GM18520 (cell line): ENCODE measurements at regions not wholly inside any gene's neighbourhood (a gene's known extent, or its start where the extent isn't known, plus 50 kb on each side); places are given as distances from the start of the nearest gene placed in this dataset.
A peak's percentile ranks its signal among the peaks of the same experiment; 100 is the strongest.
"Not testable (repeated sequence)": the region's sequence is repeated elsewhere in the genome, so short reads cannot be mapped to it uniquely, and the experiment has no call there.

Experiments
- ATAC-seq: cut with Tn5 transposase; IDR thresholded peaks from one replicate; pipeline ENCODE4 v1.9.1; 2021; ENCODE audit not compliant: unreplicated experiment

GRCh38 chr7:142507066-142507465 lies 242.2 kb upstream of the PRSS1 start:
- not testable (repeated sequence) for ATAC-seq

- ATAC-seq: no peak
These were observed 242.7 kb upstream of the PRSS1 start for GRCh38 chr7:142506601-142507000.

- not testable (repeated sequence) for ATAC-seq
These were observed 245.3 kb upstream of the PRSS1 start for GRCh38 chr7:142503949-142504348.

GRCh38 chr7:142503036-142503435 lies 245.2 kb upstream of the PRSS58 start:
- no peak for ATAC-seq

- no peak for ATAC-seq
These were observed 243.6 kb upstream of the PRSS58 start for GRCh38 chr7:142501434-142501833.

GRCh38 chr7:142500366-142500765 lies 242.5 kb upstream of the PRSS58 start:
- no peak for ATAC-seq

GRCh38 chr7:142499635-142500034 lies 241.8 kb upstream of the PRSS58 start:
- ATAC-seq: no peak

- no peak for ATAC-seq
These were observed 240.5 kb upstream of the PRSS58 start for GRCh38 chr7:142498364-142498763.

- ATAC-seq: peak; percentile 50
These were observed 238.7 kb upstream of the PRSS58 start for GRCh38 chr7:142496545-142496991.

GRCh38 chr7:142495879-142496278 lies 238.0 kb upstream of the PRSS58 start:
- ATAC-seq: not testable (repeated sequence)

- not testable (repeated sequence) for ATAC-seq
These were observed 237.4 kb upstream of the PRSS58 start for GRCh38 chr7:142495301-142495700.

- ATAC-seq: no peak
These were observed 236.2 kb upstream of the PRSS58 start for GRCh38 chr7:142494021-142494420.

GRCh38 chr7:142488842-142489241 lies 231.0 kb upstream of the PRSS58 start:
- ATAC-seq: no peak

GRCh38 chr7:142488036-142488633 lies 230.3 kb upstream of the PRSS58 start:
- no peak for ATAC-seq

- ATAC-seq: not testable (repeated sequence)
These were observed 229.7 kb upstream of the PRSS58 start for GRCh38 chr7:142487565-142487964.

- ATAC-seq: no peak
These were observed 229.3 kb upstream of the PRSS58 start for GRCh38 chr7:142487124-142487523.

- ATAC-seq: no peak
These were observed 227.9 kb upstream of the PRSS58 start for GRCh38 chr7:142485617-142486226.

- ATAC-seq: no peak
These were observed 225.9 kb upstream of the PRSS58 start for GRCh38 chr7:142483659-142484317.

GRCh38 chr7:142482891-142483658 lies 225.2 kb upstream of the PRSS58 start:
- ATAC-seq: no peak

- ATAC-seq: no peak
These were observed 223.7 kb upstream of the PRSS58 start for GRCh38 chr7:142481548-142481947.

GRCh38 chr7:142478479-142479220 lies 220.8 kb upstream of the PRSS58 start:
- peak; percentile 38 for ATAC-seq
